Tibial nerve (tissue), 4 donors: ENCODE measurements at regions not wholly inside any gene's neighbourhood (a gene's known extent, or its start where the extent isn't known, plus 50 kb on each side); places are given as distances from the start of the nearest gene placed in this dataset.

Experiments
- CTCF ChIP-seq, 5 experiments: fragments of 200-600 bp in 3 of 5; fragments of 450-650 bp in 2 of 5; sonication (generic) in 3 of 5; IDR thresholded peaks; one replicate each; pipeline ENCODE4 v1.5.1; 2016 to 2019; ENCODE audit warnings: antibody characterized with exemption in 5 of 5, mild to moderate bottlenecking in 3 of 5, moderate library complexity in 2 of 5
- EP300 ChIP-seq, 2 donors: sonication (generic); formaldehyde crosslinking; IDR thresholded peaks; one replicate each; pipeline ENCODE4 v1.6.1; 2017; ENCODE audit warnings: antibody characterized with exemption in 2 of 2, mild to moderate bottlenecking in 1 of 2
- POLR2A ChIP-seq, 2 donors: fragments of 450-650 bp; IDR thresholded peaks; one replicate each; pipeline ENCODE4 v1.6.1; 2017; ENCODE audit warnings: antibody characterized with exemption in 2 of 2, mild to moderate bottlenecking in 2 of 2, moderate library complexity in 2 of 2

GRCh38 chr6:74000666-74001490 lies 304.9 kb downstream of the CD109 start:
- TF ChIP-seq CTCF (IDR thresholded peaks at IDR 0.05) (no peak), POLR2A (IDR thresholded peaks at IDR 0.05) (no peak), EP300 (IDR thresholded peaks at IDR 0.05) (no peak)
